ENCODE measurements at regions not wholly inside any gene's neighbourhood (a gene's known extent, or its start where the extent isn't known, plus 50 kb on each side); places are given as distances from the start of the nearest gene placed in this dataset.

GRCh38 chr14:87286191-87286590, 706.8 kb downstream of the GALC start:
- intact Hi-C loops (cut with DNase I), result no loop called here
- 54% methylated on average over 1 of the region's 1 CpG for WGBS

GRCh38 chr14:87285506-87285905, 707.5 kb downstream of the GALC start:
- H3K27ac ChIP-seq (replicated peaks in 1 of 4), result no peak overlapping the region
- H3K4me3 ChIP-seq, result no peak overlapping the region
- no peak for DNase-seq (ENCODE audit: extremely low spot score)
- no peaks in the 10 kb centered on the region for H3K36me3 ChIP-seq
- H3K27me3 ChIP-seq, result no peaks in the 10 kb centered on the region
- WGBS, result 70% methylated on average over 2 of the region's 2 CpGs
- intact Hi-C loops (cut with DNase I), result no loop called here
- no peaks in the 10 kb centered on the region for H3K9me3 ChIP-seq
- TF ChIP-seq POLR2AphosphoS5 (IDR thresholded peaks at IDR 0.05), result no peak
- no peak for TF ChIP-seq POLR2A (IDR thresholded peaks at IDR 0.05; ENCODE audit: low read depth)
- TF ChIP-seq EP300 (IDR thresholded peaks at IDR 0.05), result no peak
- no peak for TF ChIP-seq CTCF (IDR thresholded peaks at IDR 0.05)
- no peaks in the 10 kb centered on the region for H3K4me1 ChIP-seq

More at GRCh38 chr14:87286191-87286590, 706.8 kb downstream of the GALC start:
- no peaks in the 10 kb centered on the region for H3K9me3 ChIP-seq
- no peak for TF ChIP-seq POLR2A (IDR thresholded peaks at IDR 0.05; ENCODE audit: low read depth)
- H3K27ac ChIP-seq (replicated peaks in 1 of 4), result no peak overlapping the region
- H3K4me1 ChIP-seq, result no peaks in the 10 kb centered on the region
- no peak for DNase-seq (ENCODE audit: extremely low spot score)
- H3K36me3 ChIP-seq, result no peaks in the 10 kb centered on the region
- H3K27me3 ChIP-seq, result no peaks in the 10 kb centered on the region
- H3K4me3 ChIP-seq, result no peak overlapping the region

GRCh38 chr14:87283547-87283946, 709.4 kb downstream of the GALC start:
- no peaks in the 10 kb centered on the region for H3K4me1 ChIP-seq
- no peaks in the 10 kb centered on the region for H3K9me3 ChIP-seq
- no peaks in the 10 kb centered on the region for H3K27me3 ChIP-seq
- intact Hi-C loops (cut with DNase I), result no loop called here
- TF ChIP-seq POLR2AphosphoS5 (IDR thresholded peaks at IDR 0.05) (no peak), CTCF (IDR thresholded peaks at IDR 0.05) (no peak), EP300 (IDR thresholded peaks at IDR 0.05) (no peak), POLR2A (IDR thresholded peaks at IDR 0.05; ENCODE audit: low read depth) (no peak)
- no peak overlapping the region for H3K4me3 ChIP-seq
- no peak for DNase-seq (ENCODE audit: extremely low spot score)
- no peak overlapping the region for H3K27ac ChIP-seq (replicated peaks in 1 of 4)
- 93% methylated on average over 5 of the region's 5 CpGs for WGBS
- H3K36me3 ChIP-seq, result no peaks in the 10 kb centered on the region

- TF ChIP-seq POLR2AphosphoS5 (IDR thresholded peaks at IDR 0.05), result no peak
- TF ChIP-seq POLR2A (IDR thresholded peaks at IDR 0.05; ENCODE audit: low read depth), result no peak
- TF ChIP-seq EP300 (IDR thresholded peaks at IDR 0.05), result no peak
- WGBS, result 89% methylated on average over 5 of the region's 5 CpGs
- Histone ChIP-seq H3K4me1 (no peaks in the 10 kb centered on the region), H3K9me3 (no peaks in the 10 kb centered on the region), H3K4me3 (no peak overlapping the region), H3K27ac (replicated peaks in 1 of 4) (no peak overlapping the region), H3K36me3 (no peaks in the 10 kb centered on the region), H3K27me3 (no peaks in the 10 kb centered on the region)
- DNase-seq (ENCODE audit: extremely low spot score), result no peak
- intact Hi-C loops (cut with DNase I), result no loop called here
These were observed 710.7 kb downstream of the GALC start for GRCh38 chr14:87282266-87282665.

GRCh38 chr14:87278415-87278814, 714.6 kb downstream of the GALC start:
- no peaks in the 10 kb centered on the region for H3K9me3 ChIP-seq
- WGBS, result 75% methylated on average over 2 of the region's 2 CpGs

More at GRCh38 chr14:87278415-87278814, 714.6 kb downstream of the GALC start:
- H3K36me3 ChIP-seq, result no peaks in the 10 kb centered on the region
- H3K27me3 ChIP-seq, result no peaks in the 10 kb centered on the region
- no peaks in the 10 kb centered on the region for H3K4me1 ChIP-seq
- DNase-seq (ENCODE audit: extremely low spot score), result no peak
- H3K4me3 ChIP-seq, result no peak overlapping the region
- no peak overlapping the region for H3K27ac ChIP-seq (replicated peaks in 1 of 4)
- intact Hi-C loops (cut with DNase I), result no loop called here
- TF ChIP-seq POLR2A (IDR thresholded peaks at IDR 0.05; ENCODE audit: low read depth), result no peak
- TF ChIP-seq EP300 (IDR thresholded peaks at IDR 0.05), result no peak
- TF ChIP-seq POLR2AphosphoS5 (IDR thresholded peaks at IDR 0.05), result no peak
- no peak for TF ChIP-seq CTCF (IDR thresholded peaks at IDR 0.05)
